DMS153 (cell line): ENCODE measurements at regions not wholly inside any gene's neighbourhood (a gene's known extent, or its start where the extent isn't known, plus 50 kb on each side); places are given as distances from the start of the nearest gene placed in this dataset.
"Not testable (repeated sequence)": the region's sequence is repeated elsewhere in the genome, so short reads cannot be mapped to it uniquely, and the experiment has no call there.

Experiments used
- DNase-seq: peaks from one replicate; lab custom pipeline; 2025; lab: John Stamatoyannopoulos, UW

DNA sequence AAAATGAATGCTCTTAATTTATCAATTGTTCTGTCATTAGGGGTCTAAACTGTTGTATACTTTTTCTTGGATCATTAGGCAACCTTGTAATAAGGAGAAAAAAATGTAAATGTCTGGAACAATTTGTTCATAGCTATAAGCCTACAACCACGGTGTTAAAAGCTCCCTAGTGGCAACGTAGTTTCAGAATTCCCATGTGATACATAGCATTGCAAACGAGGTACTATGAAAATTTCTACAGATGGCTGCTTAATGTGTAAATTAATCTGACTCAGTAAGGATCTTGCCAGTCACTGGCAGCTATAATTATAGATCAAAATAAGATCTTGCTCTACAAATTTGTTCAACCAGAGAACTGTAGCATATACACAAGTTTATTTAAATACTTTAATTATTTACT lies 304.1 kb upstream of the ADGRL4 start:
- DNase-seq: no peak

- no peak for DNase-seq
Measured at GRCh38 chr1:79304131-79304530, 297.6 kb upstream of the ADGRL4 start.

- no peak for DNase-seq
Measured at GRCh38 chr1:79303040-79303439, 296.5 kb upstream of the ADGRL4 start.

DNA sequence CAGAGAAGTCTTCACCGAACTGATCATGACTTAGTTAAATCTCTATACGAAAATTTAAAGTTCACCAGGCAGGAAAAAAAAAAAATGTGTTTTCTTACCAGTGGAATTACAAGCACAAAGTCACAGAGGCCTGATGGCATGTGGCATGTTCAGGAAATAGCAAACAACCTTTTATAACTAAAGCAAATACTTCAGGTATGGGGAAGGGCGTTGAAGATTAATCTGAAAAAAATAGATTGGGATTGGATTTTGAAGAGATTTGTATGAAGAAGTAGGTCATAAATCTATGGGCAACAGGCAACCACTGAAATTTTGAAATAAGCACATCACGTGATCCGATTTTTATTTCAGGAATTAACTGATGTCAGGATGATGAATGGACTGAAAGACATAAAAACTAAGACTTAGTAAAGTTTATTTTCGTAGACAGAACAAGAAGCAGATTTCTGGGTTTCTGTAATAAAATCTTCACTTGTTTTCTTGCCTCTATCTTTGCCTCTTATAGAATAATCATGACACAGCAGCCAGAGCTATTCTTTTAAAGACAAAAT lies 295.9 kb upstream of the ADGRL4 start:
- DNase-seq: no peak

DNA sequence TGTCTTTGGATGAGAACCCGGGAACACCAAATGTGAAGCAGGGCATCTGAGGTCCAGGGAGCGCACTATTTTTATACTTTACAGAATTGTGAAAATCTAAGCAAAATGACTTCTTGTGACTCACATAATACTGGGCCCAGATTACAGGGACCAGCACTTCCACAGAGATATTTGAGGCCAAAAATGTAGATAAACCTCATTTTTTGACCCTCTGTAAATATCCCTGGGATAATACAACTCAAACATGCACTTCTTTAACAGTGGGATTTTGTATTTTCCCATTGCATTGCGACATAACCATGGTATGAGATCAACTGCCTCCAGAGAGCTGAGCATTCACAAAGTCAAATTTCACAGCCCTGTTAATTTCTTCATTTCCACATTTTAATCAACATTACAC lies 289.4 kb upstream of the ADGRL4 start:
- no peak for DNase-seq

DNA sequence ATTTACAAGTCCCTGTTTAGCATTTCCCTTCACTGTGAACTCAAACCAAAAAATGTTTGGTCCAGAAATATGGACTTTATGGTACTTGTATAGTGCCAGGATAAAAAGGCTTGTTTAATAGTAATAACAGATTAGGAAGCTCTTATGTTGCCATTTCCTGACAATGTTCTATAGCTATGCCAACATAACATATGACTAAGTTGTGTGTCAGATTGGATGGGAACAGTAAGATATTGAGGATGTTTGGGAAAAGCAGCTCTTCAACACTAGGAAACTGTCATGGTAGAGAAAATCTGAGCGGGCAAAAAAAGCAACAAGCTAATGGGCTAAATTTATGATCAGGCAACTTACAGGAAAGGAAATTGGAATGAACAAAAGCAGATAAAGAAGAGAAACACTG lies 287.1 kb upstream of the ADGRL4 start:
- no peak for DNase-seq

DNA sequence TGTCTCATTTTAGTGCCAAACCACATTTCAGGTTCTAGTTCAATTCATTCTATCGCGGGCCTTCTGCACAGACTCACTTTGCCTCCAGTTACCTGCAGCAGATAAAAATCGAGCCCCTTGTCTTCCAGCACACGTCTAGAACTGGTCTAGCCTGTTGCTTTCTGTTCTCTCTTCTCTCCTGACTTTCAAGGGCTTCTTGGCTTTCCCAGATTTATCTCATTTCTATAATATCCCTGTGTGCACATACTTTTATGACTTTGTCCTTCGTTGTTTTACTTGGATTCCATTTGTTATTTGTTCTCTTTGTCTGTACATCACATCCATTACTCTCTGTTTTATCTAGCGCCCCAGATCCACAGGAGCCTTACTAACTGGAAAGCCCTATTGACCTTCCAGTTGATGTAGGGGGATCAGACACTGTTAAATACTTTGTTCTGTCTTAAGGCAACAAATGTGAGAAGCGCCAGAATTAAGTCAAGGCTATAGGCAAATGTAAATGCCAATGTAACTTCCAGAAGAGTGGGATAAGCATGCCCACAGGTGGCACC lies 284.5 kb upstream of the ADGRL4 start:
- DNase-seq: no peak

- DNase-seq: no peak
Measured at GRCh38 chr1:79287982-79288381, 281.5 kb upstream of the ADGRL4 start.

- no peak for DNase-seq
Measured at GRCh38 chr1:79285667-79286066, 279.1 kb upstream of the ADGRL4 start.

- no peak for DNase-seq
Measured at GRCh38 chr1:79283451-79283850, 276.9 kb upstream of the ADGRL4 start.

DNA sequence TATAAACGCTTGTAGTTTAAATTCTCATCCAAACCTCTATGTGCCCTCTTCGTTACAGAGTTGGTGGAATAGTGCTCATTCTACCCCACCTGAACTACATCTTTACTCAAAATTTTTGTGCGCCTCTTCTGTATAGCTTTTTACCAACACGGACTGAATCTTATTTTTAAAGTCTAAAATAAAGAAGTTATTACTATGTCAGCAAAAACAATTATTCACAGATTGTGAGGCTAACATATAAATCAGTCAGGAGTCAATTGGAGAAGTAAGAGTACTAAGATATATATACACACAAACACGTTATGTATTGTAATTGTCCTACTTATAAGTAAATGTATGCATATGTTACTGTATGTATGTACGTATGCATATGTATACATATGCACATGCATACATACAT lies 274.9 kb upstream of the ADGRL4 start:
- DNase-seq: no peak

- DNase-seq: no peak
Measured at GRCh38 chr1:79271759-79272158, 265.2 kb upstream of the ADGRL4 start.

- DNase-seq: no peak
Measured at GRCh38 chr1:79264975-79265818, 258.7 kb upstream of the ADGRL4 start.

DNA sequence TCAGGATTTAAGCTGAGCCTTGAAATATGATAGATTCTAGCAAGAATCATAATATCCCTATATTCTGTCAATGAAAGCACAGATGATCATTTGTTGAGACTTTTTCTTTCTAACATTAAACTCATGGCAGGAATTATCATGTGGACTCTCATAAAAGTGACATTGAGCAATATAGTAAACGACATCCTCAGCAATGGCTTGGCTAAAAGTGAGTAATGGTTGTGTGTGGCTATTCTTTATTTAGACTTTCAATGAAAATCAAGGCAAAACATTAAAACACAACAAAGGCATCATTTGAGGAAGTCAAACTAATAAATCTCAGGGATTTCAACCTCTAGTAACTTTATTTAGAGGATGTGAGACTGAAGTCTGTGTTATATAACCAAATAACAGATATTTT lies 257.8 kb upstream of the ADGRL4 start:
- DNase-seq: no peak

- no peak for DNase-seq
Measured at GRCh38 chr1:79262745-79263258, 256.3 kb upstream of the ADGRL4 start.

DNA sequence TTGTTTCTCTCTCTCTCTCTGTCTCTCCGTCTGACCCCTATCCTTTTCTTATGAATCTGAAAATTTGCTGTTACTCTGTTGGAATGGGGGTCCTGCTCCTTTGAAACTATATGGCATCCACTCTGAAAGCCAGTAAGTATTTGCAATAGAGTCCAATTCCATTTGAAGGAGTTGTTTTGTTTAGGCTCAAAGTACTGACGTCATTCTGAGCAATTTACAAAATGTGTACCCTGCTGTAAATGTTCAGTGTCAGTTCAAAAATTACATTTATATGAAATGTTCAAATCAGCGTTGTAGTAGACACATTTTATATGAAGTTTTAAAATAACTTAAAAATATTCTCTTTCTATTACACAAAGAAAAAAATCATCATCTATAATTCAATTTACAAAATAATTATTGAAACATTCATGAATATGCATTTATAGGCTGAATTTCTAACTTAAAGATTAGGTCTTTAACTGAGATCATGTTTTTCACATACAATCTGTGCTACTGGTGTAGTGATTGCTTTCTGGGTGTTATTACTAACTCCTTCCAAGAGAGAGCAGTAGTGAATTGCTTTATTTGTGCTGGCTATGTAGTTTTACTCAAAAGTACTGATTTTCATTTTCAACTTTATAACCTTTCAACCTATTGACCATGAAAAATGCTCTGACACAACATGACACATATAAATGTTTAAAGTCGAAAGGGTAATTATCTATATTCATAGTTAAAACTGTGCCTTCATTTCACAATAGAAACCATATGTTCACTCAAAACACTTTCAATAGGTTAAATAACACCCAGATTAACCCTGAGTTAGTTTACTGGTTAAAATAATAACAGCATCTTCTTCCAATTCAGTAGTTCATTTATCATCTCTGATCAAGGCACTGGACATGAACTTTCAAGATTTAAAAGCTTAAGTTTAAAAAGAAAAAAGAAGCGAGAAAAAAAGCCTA lies 253.1 kb upstream of the ADGRL4 start:
- DNase-seq: peak; percentile 21

DNA sequence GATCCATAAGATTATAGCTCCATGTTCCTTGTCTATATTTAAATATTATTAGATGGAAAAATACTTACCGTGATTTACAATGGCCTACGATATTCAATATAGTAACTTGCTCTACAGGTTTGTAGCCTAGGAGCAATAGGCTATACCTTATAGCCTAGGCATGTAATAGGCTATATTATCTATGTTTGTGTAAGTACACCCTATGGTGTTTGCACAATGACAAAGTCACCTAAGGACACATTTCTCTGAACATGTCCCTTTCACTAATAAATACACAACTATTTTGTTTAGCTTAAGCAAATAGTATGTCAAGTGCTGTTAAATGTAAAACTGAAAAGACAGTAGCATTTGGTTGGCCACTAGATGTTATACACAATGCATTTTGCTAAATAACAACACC lies 248.9 kb upstream of the ADGRL4 start:
- peak; percentile 64 for DNase-seq

GRCh38 chr1:79252598-79252997 lies 246.1 kb upstream of the ADGRL4 start:
- DNase-seq: no peak

- no peak for DNase-seq
Measured at GRCh38 chr1:79239840-79240239, 233.3 kb upstream of the ADGRL4 start.

DNA sequence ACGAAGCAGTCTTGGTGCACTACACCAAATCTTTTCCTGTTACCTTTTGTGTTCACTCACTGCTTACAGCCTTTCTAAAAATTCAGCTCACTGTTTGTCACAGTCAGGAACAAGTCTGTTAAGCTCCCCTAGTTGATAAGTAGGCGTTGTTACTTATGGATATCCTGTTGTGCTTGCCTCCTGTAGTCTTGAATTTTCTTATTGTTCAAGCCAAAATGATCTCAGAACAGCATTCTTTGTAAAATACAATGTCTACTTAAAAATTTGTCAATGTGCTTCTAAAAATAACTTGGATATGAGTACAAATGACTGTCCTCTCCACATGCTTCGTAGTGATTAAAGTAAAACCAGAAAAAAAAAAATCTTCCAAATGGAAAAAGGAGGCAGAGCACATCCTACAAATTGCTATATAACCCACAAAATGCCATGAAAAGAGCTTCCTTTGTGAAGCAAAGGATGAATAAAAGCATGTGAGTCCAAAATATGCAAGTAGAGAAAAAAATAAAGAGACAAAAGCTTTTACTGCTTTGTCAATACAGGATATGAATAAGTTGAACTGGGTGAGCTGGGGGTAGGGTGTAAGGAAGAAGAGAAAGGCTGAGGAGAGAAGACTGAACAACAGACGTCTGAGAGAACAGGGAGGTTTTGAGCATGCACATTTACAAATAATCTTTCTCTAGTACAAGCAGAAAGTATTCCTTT lies 228.9 kb upstream of the ADGRL4 start:
- DNase-seq: no peak

DNA sequence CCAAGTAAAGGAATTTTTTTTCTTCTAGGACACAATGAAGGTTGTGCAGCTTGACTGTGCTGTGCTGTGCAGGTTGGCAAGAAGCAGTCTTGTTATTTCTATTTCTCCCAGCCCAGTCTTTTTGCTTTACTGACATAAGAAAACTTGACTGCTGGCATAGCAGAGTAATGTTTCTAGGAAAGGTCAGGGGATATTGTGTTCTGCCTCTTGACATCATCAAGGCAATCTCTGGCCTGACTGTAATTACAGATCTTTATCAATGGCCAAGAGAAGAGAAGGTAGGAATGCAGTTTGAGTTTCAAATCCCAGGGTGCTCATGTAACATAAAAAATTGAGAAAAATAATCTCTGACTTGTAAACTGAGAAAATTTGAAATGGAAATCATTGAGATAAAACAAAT lies 226.3 kb upstream of the ADGRL4 start:
- DNase-seq: no peak

GRCh38 chr1:79230751-79231150 lies 224.2 kb upstream of the ADGRL4 start:
- DNase-seq: not testable (repeated sequence)
